Astrocyte of the spinal cord (primary cell): ENCODE measurements at regions not wholly inside any gene's neighbourhood (a gene's known extent, or its start where the extent isn't known, plus 50 kb on each side); places are given as distances from the start of the nearest gene placed in this dataset.

Experiments used
- DNase-seq: peaks from one replicate; pipeline ENCODE4 v3.0.0; 2011; ENCODE audit warnings: low read depth, low spot score
- H3K4me3 ChIP-seq: 2 replicates; pipeline ENCODE4 v1.5.1; 2011; ENCODE audit warnings: low read depth, mild to moderate bottlenecking, low read length, moderate library complexity
- in situ Hi-C: cut with HindIII; loops from 2 replicates; pipeline ENCODE4 v1.10.0; 2017; ENCODE audit warnings: low sequenced_read_pairs
- TF ChIP-seq, protein P1 (sequence below): IDR thresholded peaks from 2 replicates; pipeline ENCODE4 v1.5.1; 2012; ENCODE audit warnings: low read depth, mild to moderate bottlenecking, low read length, inconsistent platforms

DNA sequence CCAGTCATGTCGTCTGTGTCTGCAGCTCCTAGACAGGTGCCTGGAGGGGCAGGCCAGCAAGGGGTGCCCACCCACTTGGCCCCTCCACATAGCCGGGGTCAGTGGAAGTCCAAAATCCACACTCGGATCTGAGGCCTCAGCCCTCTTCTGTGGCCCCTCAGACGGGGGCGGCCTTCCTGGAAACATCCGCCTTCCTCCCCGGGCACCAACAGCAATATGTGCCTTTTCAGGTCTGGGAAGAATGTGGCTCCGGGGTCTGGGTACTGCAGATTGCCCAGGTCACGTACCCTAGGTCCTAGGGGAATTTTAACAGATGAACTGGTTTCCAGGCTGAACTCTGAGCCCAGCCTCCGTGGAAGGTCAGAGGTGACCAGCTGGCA, 208.6 kb downstream of the CTTN start:
- DNase-seq, result no peak
- H3K4me3 ChIP-seq, result no peak overlapping the region
- in situ Hi-C loops, result no loop called here
- TF ChIP-seq, protein P1, sequence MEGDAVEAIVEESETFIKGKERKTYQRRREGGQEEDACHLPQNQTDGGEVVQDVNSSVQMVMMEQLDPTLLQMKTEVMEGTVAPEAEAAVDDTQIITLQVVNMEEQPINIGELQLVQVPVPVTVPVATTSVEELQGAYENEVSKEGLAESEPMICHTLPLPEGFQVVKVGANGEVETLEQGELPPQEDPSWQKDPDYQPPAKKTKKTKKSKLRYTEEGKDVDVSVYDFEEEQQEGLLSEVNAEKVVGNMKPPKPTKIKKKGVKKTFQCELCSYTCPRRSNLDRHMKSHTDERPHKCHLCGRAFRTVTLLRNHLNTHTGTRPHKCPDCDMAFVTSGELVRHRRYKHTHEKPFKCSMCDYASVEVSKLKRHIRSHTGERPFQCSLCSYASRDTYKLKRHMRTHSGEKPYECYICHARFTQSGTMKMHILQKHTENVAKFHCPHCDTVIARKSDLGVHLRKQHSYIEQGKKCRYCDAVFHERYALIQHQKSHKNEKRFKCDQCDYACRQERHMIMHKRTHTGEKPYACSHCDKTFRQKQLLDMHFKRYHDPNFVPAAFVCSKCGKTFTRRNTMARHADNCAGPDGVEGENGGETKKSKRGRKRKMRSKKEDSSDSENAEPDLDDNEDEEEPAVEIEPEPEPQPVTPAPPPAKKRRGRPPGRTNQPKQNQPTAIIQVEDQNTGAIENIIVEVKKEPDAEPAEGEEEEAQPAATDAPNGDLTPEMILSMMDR, result no peak

DNA sequence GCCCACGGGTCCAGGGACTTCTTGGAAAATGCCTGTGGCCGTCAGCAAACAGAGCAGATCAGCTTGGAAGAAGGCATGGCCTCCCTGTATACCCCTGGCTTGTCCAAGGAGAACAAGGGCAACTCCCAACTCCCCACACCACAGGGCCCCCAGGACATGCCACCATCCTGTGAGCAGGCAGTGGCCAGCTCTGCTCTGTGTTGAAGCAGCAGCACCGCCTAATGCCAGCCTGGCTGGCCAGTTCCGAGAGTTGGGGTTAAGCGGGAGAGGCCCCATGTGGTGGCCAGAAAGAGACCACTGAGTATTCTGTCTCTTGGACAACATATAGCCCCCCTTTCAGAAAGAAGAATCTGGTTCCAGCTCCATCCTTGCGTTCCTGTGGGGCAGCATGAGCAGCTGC, 209.2 kb downstream of the CTTN start:
- no peak overlapping the region for H3K4me3 ChIP-seq
- TF ChIP-seq, protein P1, result no peak
- in situ Hi-C loops, result no loop called here
- no peak for DNase-seq

DNA sequence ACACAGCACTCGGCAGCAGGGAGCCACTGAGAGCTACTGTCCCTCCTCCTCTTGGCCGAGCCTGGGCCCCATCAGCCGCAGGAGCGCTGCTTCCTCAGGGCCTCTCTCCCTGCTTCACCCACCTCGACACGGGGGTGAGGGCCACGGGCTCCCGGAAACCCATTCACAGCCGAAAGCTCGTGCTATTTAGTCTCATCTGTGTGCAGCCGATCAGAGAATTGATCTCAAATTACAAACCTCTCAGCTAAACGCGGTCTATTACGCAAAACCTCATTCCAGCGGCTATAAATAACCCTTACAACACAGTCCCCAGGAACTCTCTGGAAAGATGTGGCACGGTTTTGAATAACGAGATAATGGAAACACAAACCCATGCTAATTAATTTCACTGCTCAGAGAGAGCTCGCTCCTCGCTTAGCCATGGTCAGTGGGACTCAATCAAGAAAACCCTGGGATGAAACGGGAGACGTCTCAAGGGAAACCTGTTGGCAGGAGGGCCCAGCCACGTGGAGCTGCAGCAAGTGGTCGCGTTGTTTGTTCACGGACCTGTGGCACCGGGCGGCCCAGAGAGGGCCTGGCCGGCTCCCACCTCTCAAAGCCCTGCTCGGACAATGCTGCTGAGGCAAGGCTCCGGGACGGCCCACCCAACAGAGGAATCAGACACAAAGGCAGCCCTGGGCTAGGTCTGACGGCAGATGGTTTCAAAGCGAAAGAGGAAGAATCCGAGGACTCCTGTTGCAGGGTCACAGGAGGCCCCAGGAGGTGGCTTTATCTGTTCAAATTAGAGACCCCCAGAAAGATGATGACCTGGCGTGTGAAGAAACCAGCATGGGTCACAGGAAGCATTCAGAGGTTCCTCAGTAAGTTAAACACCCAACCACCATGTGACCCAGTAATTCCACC, 210.5 kb downstream of the CTTN start:
- TF ChIP-seq, protein P1, result no peak
- DNase-seq, result peak; percentile 29
- in situ Hi-C loops, result no loop called here
- H3K4me3 ChIP-seq, result no peak overlapping the region

GRCh38 chr11:70610566-70611565, 212.5 kb downstream of the CTTN start:
- peak; percentile 38 for DNase-seq
- in situ Hi-C loops, result no loop called here

GRCh38 chr11:70611821-70612220, 213.5 kb downstream of the CTTN start:
- in situ Hi-C loops, result no loop called here
- DNase-seq, result no peak
- TF ChIP-seq, protein P1, result no peak
- no peak overlapping the region for H3K4me3 ChIP-seq

More at GRCh38 chr11:70610566-70611565, 212.5 kb downstream of the CTTN start:
- no peak overlapping the region for H3K4me3 ChIP-seq
- TF ChIP-seq, protein P1, result no peak

GRCh38 chr11:70612459-70613141, 214.3 kb downstream of the CTTN start:
- DNase-seq, result no peak
- in situ Hi-C loops, result no loop called here
- H3K4me3 ChIP-seq, result no peak overlapping the region
- TF ChIP-seq, protein P1, result no peak
